GM12874 (cell line): ENCODE measurements at regions not wholly inside any gene's neighbourhood (a gene's known extent, or its start where the extent isn't known, plus 50 kb on each side); places are given as distances from the start of the nearest gene placed in this dataset.

Experiments used
- CTCF ChIP-seq: IDR thresholded peaks from 2 replicates; pipeline ENCODE4 v1.5.1; 2011; ENCODE audit warnings: low read depth, mild to moderate bottlenecking, control low read depth, low read length, moderate library complexity; ENCODE audit not compliant: insufficient read depth

GRCh38 chr1:47561523-47562007, 123.7 kb downstream of the FOXD2 start:
- TF ChIP-seq CTCF = no peak

GRCh38 chr1:47562147-47562546, 124.3 kb downstream of the FOXD2 start:
- TF ChIP-seq CTCF = no peak

- TF ChIP-seq CTCF = no peak
Observed at GRCh38 chr1:47562799-47563198, 125.0 kb downstream of the FOXD2 start.

GRCh38 chr1:47563201-47563600, 125.4 kb downstream of the FOXD2 start:
- no peak for TF ChIP-seq CTCF

- no peak for TF ChIP-seq CTCF
Observed at GRCh38 chr1:47564570-47564969, 126.7 kb downstream of the FOXD2 start.

- TF ChIP-seq CTCF = no peak
Observed at GRCh38 chr1:47565092-47565491, 127.2 kb downstream of the FOXD2 start.

GRCh38 chr1:47565676-47566075, 127.8 kb downstream of the FOXD2 start:
- no peak for TF ChIP-seq CTCF

GRCh38 chr1:47568763-47569162, 130.9 kb downstream of the FOXD2 start:
- TF ChIP-seq CTCF = no peak
